ENCODE measurements at regions not wholly inside any gene's neighbourhood (a gene's known extent, or its start where the extent isn't known, plus 50 kb on each side); places are given as distances from the start of the nearest gene placed in this dataset.

- no peak for TF ChIP-seq CTCF (IDR thresholded peaks at IDR 0.05; ENCODE audit: low read depth, low read length)
- TF ChIP-seq EZH2phosphoT487 (IDR thresholded peaks at IDR 0.05; ENCODE audit: low read depth): no peak
Measured at GRCh38 chr2:16871411-16871810, 205.8 kb upstream of the CYRIA start.
